Peyer's patch (tissue), 4 donors: ENCODE measurements at regions not wholly inside any gene's neighbourhood (a gene's known extent, or its start where the extent isn't known, plus 50 kb on each side); places are given as distances from the start of the nearest gene placed in this dataset.

Experiments used
- POLR2A ChIP-seq, 2 donors: fragments of 450-650 bp; IDR thresholded peaks; one replicate each; pipeline ENCODE4 v1.5.1; 2017; ENCODE audit warnings: antibody characterized with exemption in 2 of 2, mild to moderate bottlenecking in 2 of 2, moderate library complexity in 2 of 2
- TF ChIP-seq, protein P1 (sequence below), 6 experiments: fragments of 450-650 bp in 4 of 6; fragments of 200-600 bp in 2 of 6; sonication (generic) in 1 of 6; IDR thresholded peaks; one replicate each; pipeline ENCODE4 v1.5.1; 2017 to 2019; ENCODE audit warnings: antibody characterized with exemption in 6 of 6, mild to moderate bottlenecking in 3 of 6, moderate library complexity in 1 of 6

- TF ChIP-seq, protein P1, sequence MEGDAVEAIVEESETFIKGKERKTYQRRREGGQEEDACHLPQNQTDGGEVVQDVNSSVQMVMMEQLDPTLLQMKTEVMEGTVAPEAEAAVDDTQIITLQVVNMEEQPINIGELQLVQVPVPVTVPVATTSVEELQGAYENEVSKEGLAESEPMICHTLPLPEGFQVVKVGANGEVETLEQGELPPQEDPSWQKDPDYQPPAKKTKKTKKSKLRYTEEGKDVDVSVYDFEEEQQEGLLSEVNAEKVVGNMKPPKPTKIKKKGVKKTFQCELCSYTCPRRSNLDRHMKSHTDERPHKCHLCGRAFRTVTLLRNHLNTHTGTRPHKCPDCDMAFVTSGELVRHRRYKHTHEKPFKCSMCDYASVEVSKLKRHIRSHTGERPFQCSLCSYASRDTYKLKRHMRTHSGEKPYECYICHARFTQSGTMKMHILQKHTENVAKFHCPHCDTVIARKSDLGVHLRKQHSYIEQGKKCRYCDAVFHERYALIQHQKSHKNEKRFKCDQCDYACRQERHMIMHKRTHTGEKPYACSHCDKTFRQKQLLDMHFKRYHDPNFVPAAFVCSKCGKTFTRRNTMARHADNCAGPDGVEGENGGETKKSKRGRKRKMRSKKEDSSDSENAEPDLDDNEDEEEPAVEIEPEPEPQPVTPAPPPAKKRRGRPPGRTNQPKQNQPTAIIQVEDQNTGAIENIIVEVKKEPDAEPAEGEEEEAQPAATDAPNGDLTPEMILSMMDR (IDR thresholded peaks at IDR 0.05): no peak
- no peak for TF ChIP-seq POLR2A (IDR thresholded peaks at IDR 0.05)
Measured at GRCh38 chr22:49269928-49270327, 557.7 kb downstream of the BRD1 start.
